SU-DHL-6 (cell line): ENCODE measurements at regions not wholly inside any gene's neighbourhood (a gene's known extent, or its start where the extent isn't known, plus 50 kb on each side); places are given as distances from the start of the nearest gene placed in this dataset.

ENCODE experiments used
- H2AFZ ChIP-seq: fragments of 200-600 bp; sonication (generic); 2 replicates; pipeline ENCODE4 v1.6.1; 2014; ENCODE audit warnings: low read depth, mild to moderate bottlenecking, moderate library complexity, mixed read lengths, antibody characterized with exemption, low read length; ENCODE audit not compliant: severe bottlenecking
- H3F3A ChIP-seq: fragments of 200-600 bp; shearing (Covaris generic); 2 replicates; pipeline ENCODE4 v1.6.0; 2016; ENCODE audit warnings: antibody characterized with exemption, mild to moderate bottlenecking; ENCODE audit not compliant: insufficient read depth
- H3K27ac ChIP-seq: fragments of 200-600 bp; sonication (generic); 2 replicates; pipeline ENCODE4 v1.5.1; 2016; ENCODE audit warnings: low read depth, mild to moderate bottlenecking, low read length, moderate library complexity, mixed read lengths
- H3K27me3 ChIP-seq: fragments of 200-600 bp; sonication (generic), shearing (Covaris generic); 2 replicates; pipeline ENCODE4 v1.6.0; 2014; ENCODE audit warnings: mild to moderate bottlenecking, low read length
- H3K36me3 ChIP-seq: fragments of 200-600 bp; sonication (generic); 2 replicates; pipeline ENCODE4 v1.6.1; 2014; ENCODE audit warnings: mild to moderate bottlenecking, low read length, mixed read lengths
- H3K4me2 ChIP-seq: fragments of 300-600, 200-600 bp; shearing (Covaris generic), sonication (generic); 2 replicates; pipeline ENCODE4 v1.6.0; 2014; ENCODE audit warnings: low read length, low read depth, mild to moderate bottlenecking; ENCODE audit not compliant: poor library complexity, severe bottlenecking
- H3K4me3 ChIP-seq: fragments of 200-600 bp; sonication (generic); 2 replicates; pipeline ENCODE4 v1.5.1; 2014; ENCODE audit warnings: antibody characterized with exemption, low read length, mild to moderate bottlenecking, mixed read lengths; ENCODE audit not compliant: insufficient read depth, poor library complexity, severe bottlenecking
- H3K79me2 ChIP-seq: fragments of 200-600 bp; sonication (generic); 2 replicates; pipeline ENCODE4 v1.6.1; 2014; ENCODE audit warnings: mild to moderate bottlenecking, low read length, moderate library complexity; ENCODE audit not compliant: insufficient read depth
- H3K9ac ChIP-seq: fragments of 200-600 bp; sonication (generic); 2 replicates; pipeline ENCODE4 v1.7.0; 2014; ENCODE audit warnings: mild to moderate bottlenecking, low read length
- H3K9me2 ChIP-seq: fragments of 200-600 bp; sonication (generic); replicated peaks from 2 replicates; pipeline ENCODE4 v1.6.1; 2014; ENCODE audit warnings: low read length; ENCODE audit not compliant: insufficient read depth
- H3K9me3 ChIP-seq: fragments of 200-600 bp; sonication (generic); 2 replicates; pipeline ENCODE4 v1.6.1; 2014; ENCODE audit warnings: low read length, mixed read lengths; ENCODE audit not compliant: insufficient read depth
- H4K20me1 ChIP-seq: fragments of 200-600 bp; sonication (generic); 2 replicates; pipeline ENCODE4 v1.6.1; 2014; ENCODE audit warnings: low read depth, mild to moderate bottlenecking, antibody characterized with exemption, low read length, moderate library complexity, mixed read lengths
- EZH2phosphoT487 ChIP-seq: fragments of 200-600 bp; sonication (generic), shearing (Covaris generic); conservative IDR thresholded peaks from 2 replicates; pipeline ENCODE4 v1.6.1; 2018; ENCODE audit warnings: mild to moderate bottlenecking, antibody characterized with exemption, low read length, moderate library complexity, mixed read lengths
- TF ChIP-seq, protein P1 (sequence below): fragments of 200-600 bp; sonication (generic); IDR thresholded peaks from one replicate; pipeline ENCODE4 v1.5.1; 2017; ENCODE audit warnings: antibody characterized with exemption, mild to moderate bottlenecking, low read length, moderate library complexity; ENCODE audit not compliant: insufficient read depth, poor library complexity, severe bottlenecking

DNA sequence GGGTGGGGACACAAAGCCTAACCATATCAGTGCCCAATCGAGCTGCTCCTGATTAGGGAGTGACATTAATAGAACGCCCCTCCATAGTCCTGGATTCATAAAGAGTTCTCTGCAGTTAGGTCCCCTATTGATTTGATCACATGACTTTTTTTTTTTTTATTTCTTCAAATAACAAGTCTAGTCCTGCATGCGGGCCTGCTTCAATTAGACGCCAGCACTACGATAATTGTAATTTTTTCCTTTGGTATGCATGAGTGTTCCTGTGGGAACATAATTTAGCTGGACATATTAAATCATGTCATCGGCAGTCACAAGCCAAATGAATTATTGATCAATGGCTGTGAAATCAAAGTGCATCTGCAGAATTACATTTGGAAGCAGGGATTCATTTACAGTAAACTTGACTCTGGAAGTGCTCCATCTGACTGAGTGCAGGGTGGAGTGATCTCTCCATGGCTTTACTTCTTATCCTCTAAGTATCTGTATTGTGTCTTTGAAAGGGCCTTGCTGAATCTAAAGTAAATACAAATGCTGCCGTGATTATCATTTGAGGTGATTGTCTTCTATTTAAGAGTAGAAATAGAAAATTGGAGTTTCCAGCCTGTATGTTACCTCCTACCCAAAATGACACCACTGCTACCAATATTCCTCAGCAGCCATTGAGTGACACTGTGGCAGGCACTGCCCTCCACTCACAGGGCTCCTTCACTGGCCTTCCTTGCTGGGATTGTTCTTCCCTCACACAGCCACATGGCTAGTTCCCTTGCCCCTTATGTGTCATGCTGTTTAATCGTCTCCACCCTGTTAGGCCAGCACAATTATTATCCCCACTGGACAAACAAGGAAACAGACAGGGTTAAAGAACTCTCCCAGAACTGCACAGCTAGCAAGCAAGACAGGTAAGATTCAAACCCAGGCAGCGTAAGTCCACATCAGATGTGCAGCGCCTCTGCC lies 337.4 kb upstream of the ID2 start:
- H3F3A ChIP-seq, result no peaks in the 10 kb centered on the region
- no peaks in the 10 kb centered on the region for H3K36me3 ChIP-seq
- H3K9me2 ChIP-seq, result no peaks in the 10 kb centered on the region
- H3K9me3 ChIP-seq, result no peaks in the 10 kb centered on the region
- H3K9ac ChIP-seq, result no peak overlapping the region
- no peak overlapping the region for H3K4me2 ChIP-seq
- no peak overlapping the region for H3K27ac ChIP-seq
- H3K79me2 ChIP-seq, result no peaks in the 10 kb centered on the region
- TF ChIP-seq, protein P1, sequence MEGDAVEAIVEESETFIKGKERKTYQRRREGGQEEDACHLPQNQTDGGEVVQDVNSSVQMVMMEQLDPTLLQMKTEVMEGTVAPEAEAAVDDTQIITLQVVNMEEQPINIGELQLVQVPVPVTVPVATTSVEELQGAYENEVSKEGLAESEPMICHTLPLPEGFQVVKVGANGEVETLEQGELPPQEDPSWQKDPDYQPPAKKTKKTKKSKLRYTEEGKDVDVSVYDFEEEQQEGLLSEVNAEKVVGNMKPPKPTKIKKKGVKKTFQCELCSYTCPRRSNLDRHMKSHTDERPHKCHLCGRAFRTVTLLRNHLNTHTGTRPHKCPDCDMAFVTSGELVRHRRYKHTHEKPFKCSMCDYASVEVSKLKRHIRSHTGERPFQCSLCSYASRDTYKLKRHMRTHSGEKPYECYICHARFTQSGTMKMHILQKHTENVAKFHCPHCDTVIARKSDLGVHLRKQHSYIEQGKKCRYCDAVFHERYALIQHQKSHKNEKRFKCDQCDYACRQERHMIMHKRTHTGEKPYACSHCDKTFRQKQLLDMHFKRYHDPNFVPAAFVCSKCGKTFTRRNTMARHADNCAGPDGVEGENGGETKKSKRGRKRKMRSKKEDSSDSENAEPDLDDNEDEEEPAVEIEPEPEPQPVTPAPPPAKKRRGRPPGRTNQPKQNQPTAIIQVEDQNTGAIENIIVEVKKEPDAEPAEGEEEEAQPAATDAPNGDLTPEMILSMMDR, result no peak
- no peak for TF ChIP-seq EZH2phosphoT487
- H3K4me3 ChIP-seq, result no peak overlapping the region
- H2AFZ ChIP-seq, result no peak overlapping the region
- H4K20me1 ChIP-seq, result no peaks in the 10 kb centered on the region
- H3K27me3 ChIP-seq, result no peaks in the 10 kb centered on the region

DNA sequence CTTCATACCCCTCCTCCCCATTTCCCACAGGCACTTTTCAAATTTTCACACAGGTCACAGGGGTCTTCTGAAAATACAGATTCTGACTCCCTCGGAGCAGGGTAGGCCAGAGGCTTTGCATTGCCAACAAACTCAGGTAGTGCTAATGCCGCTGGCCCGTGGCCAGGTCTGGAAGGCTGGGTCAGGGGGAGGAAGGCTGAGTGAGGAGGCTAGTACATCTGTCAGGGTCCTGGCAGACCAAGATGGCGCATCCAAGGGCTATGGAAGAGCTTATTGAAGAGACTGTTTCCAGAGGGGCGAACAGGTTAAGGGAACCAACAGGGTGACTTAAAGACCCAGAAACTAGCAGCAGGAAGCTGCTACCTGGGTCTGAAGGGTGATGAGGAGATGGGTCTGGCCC lies 336.7 kb upstream of the ID2 start:
- Histone ChIP-seq H2AFZ (no peak overlapping the region), H3K9me3 (no peaks in the 10 kb centered on the region), H3K27me3 (no peaks in the 10 kb centered on the region), H3F3A (no peaks in the 10 kb centered on the region), H3K79me2 (no peaks in the 10 kb centered on the region), H3K9ac (no peak overlapping the region), H3K27ac (no peak overlapping the region), H3K4me3 (no peak overlapping the region), H3K4me2 (no peak overlapping the region), H3K9me2 (no peaks in the 10 kb centered on the region), H3K36me3 (no peaks in the 10 kb centered on the region), H4K20me1 (no peaks in the 10 kb centered on the region)
- TF ChIP-seq EZH2phosphoT487, result no peak
- TF ChIP-seq, protein P1, result no peak

DNA sequence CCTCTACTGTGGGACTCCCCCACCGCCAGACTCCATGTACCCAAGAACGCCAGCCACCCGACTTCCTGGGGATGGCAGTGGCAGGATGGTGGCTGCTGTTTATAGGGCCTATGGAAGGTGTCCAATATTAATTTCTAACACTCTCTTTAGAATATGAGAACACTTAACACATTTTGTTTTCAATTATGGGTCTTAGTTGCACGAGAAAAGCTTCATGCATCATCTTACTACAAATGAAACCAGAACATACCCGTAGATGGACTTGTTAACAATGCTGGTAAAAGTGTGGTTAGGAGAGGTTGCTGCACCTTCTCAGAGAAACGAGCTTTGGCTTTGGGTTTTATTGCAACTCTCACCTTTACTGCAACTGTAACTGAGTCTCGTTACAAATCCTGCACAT lies 335.6 kb upstream of the ID2 start:
- TF ChIP-seq, protein P1, result no peak
- TF ChIP-seq EZH2phosphoT487, result no peak
- Histone ChIP-seq H3F3A (no peaks in the 10 kb centered on the region), H3K4me2 (no peak overlapping the region), H4K20me1 (no peaks in the 10 kb centered on the region), H3K27me3 (no peaks in the 10 kb centered on the region), H3K9me2 (no peaks in the 10 kb centered on the region), H2AFZ (no peak overlapping the region), H3K27ac (no peak overlapping the region), H3K9ac (no peak overlapping the region), H3K4me3 (no peak overlapping the region), H3K36me3 (no peaks in the 10 kb centered on the region), H3K9me3 (no peaks in the 10 kb centered on the region), H3K79me2 (no peaks in the 10 kb centered on the region)
